Activated CD4-positive, alpha-beta T cell treated with anti-CD3 and anti-CD28 coated beads, Interleukin-2, Interleukin-4, amounts not matched to agents 100 ng/mL and 50 ng/mL, durations not matched to agents 16 hours and 8 hours (primary cell): ENCODE measurements at regions not wholly inside any gene's neighbourhood (a gene's known extent, or its start where the extent isn't known, plus 50 kb on each side); places are given as distances from the start of the nearest gene placed in this dataset.

ENCODE experiments used
- DNase-seq: peaks from one replicate; pipeline ENCODE4 v3.0.0-alpha.2; 2020; ENCODE audit warnings: low spot score

- no peak for DNase-seq
Observed at GRCh38 chr7:8937204-8937603, 503.8 kb downstream of the NXPH1 start.

- no peak for DNase-seq
Observed at GRCh38 chr7:8938044-8938805, 504.8 kb downstream of the NXPH1 start.

- DNase-seq: no peak
Observed at GRCh38 chr7:8939446-8939845, 506.0 kb downstream of the NXPH1 start.

DNA sequence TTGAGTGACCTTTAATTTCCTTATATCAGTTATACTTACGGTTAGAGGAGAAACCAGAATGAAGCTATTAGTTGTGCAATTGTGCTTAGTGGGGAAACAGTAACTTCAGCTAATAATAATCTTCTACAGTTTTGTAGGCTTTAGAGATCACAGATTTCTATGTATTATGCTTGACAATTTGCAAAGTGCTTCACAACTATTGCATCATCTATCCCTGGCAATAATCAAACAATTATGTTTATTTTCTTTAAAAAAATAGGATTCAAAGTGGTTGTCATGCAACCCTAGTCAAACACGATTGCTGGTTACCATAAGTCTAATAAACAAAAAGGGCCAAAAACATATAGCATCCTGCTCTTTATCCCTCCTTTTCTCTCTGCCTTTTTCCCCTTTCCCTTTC is 530.3 kb downstream of the NXPH1 start:
- no peak for DNase-seq

GRCh38 chr7:8965177-8965576 is 531.8 kb downstream of the NXPH1 start:
- no peak for DNase-seq

- no peak for DNase-seq
Observed at GRCh38 chr7:8973601-8974000, 540.2 kb downstream of the NXPH1 start.

DNA sequence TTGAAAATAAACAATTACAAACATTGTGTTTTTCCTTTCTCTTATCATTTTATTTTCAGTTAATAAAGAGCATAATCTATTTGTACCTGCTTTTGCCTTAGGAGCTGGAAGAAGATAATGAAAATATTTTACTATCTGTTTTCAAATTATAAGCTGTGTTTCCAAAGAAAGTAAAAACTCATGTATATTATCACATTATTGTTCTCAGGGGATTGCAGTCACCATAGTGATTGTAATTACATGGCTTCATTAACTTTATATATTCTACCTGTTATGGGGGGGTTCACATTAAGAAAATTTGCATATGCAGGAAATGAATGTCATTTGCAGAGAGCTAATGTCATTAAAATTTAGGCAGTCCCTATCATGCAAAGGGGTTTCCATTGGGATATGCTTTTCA is 542.3 kb downstream of the NXPH1 start:
- DNase-seq: no peak

DNA sequence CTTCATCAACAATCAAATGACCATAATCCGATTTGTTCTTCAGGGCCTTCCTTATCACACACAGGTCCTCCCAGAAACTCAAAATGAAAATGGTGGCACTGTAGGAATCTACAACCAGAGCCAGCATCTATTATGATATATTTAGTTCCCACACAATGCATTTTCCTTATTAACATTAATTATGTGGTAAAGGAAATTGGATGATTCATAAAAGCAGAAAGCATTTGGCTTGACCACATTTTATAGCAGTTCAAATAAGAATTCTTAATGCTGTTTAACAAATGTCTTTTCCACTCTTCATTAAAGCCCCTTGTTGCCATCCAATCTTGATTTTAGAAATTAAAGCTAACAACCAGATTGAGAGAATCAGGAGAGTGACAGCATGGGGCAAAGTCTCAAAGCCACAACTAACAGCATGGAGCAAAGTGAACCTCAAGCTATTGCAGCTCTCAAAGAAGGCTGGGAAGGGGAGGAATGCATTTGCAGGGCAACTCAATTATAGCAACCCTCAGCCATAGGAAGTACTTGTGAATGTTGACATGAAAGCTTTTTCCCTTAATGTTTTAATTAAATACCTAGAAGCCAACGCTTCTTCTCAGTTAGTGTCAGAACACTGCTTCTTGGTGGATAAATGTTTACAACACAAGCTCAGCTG is 549.1 kb downstream of the NXPH1 start:
- DNase-seq: no peak

DNA sequence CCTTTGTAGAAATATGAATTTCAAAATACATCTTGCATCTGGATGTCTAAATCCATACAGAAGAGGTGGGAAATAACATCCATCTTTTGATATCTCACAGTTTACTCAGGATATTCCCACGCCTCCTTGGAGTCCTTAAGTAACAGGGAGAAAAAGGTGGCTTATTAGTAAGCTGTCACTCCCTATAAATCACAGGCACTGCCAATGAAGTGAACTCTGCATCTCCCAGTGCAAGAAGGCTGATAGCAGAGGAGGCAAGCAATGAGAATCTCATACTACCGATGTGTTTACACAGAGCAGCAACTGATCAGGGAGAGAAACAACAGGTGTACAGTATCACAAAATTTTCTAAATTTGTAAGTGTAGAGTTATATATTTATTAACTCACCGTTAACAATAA is 551.8 kb downstream of the NXPH1 start:
- no peak for DNase-seq

- no peak for DNase-seq
Observed at GRCh38 chr7:8988267-8988666, 554.9 kb downstream of the NXPH1 start.

DNA sequence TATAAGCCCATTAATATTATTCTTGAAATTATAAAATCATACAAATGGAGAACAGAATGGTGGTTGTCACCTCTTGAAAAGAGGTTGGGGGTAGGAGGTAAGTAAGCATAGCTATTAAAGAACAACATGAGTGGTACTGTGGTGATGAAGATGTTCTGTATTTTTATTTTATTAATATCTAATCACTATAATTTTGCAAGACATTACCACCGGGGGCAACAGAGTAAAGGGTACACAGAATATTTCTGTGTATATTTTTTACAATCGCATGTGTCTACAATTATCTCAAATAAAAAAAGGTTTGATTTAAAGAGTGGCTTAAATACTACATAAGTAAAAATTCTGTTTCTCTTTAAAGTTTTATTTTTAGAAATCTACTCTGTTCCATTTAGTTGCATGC is 557.8 kb downstream of the NXPH1 start:
- no peak for DNase-seq

GRCh38 chr7:8998762-8999161 is 565.4 kb downstream of the NXPH1 start:
- DNase-seq: no peak

DNA sequence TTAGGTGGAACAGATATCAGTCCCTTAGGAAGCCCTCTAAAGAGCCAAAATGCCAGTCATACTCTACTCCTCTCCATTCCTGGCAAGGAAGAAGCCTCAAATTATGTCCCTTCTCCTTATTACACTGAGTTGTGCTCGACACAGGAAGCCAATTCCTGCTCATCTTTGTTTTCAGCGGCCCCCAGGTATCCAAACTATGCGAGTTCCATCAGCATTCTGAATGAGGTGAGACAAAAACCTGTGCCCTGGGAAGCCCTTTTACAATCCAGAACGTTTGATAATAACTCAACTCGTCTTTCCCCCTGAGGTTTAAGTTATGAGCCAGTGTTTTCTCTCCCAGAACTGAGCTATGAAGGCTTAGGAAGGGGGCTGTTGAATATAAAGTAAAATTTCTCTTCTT is 580.5 kb downstream of the NXPH1 start:
- DNase-seq: no peak

DNA sequence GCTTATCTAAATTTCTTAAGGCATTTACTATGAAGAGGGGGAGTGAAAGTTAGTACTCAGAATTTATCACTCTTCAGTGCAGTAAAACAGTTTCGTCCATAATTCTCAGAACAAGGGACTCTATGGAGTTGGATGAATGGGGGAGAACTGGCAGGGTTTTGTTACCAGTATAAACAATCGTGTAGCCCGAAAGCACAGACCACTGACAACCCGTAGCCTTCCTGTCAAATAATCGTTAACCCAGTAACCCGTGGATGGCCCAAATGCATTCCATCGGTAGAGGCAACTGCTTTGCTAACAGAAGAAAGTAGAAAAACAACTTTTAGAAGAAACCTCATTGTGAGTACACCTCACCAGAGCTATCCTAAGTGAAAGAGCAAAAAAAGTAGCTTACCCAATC is 583.9 kb downstream of the NXPH1 start:
- no peak for DNase-seq

DNA sequence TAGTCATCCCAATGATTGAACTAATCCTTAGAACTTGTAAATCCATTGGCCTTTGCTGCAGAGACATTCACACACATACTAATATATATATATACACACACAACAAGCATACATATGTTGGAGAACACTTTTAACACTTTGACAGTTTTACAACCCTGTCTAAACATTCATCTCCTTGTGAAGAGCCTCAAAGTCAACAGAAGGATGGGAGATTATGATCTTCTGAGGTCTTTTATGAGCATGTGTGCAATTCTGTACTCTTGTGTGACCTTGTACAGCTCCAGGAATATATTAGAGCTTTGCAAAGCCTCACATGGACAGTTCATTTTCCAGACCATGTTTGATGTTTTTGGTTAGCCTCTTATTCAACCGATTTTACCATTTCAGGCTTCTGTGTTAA is 589.0 kb downstream of the NXPH1 start:
- DNase-seq: no peak

- no peak for DNase-seq
Observed at GRCh38 chr7:9023675-9024294, 590.4 kb downstream of the NXPH1 start.

GRCh38 chr7:9026121-9026520 is 592.7 kb downstream of the NXPH1 start:
- DNase-seq: no peak

GRCh38 chr7:9028012-9028411 is 594.6 kb downstream of the NXPH1 start:
- DNase-seq: no peak

- DNase-seq: no peak
Observed at GRCh38 chr7:9029681-9030530, 596.5 kb downstream of the NXPH1 start.

DNA sequence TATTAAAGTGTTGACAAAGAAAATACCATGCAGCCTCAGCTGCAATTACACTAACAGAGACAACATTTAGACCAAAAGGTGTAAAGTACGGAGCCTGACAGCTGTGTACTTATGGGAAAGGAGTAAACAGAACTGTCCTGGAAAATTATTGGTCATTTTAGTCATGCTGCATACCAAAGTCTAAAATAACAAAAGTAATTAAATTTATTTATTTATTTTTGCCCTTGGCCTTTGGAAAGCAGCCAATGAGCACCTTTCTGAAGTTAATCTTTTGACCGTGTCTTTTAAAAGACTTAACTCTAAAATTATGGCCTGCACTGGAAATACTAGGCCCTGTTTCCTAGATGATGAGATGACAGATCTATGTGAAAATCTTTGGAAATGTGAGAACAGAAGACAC is 597.6 kb downstream of the NXPH1 start:
- DNase-seq: no peak

GRCh38 chr7:9031386-9031785 is 598.0 kb downstream of the NXPH1 start:
- no peak for DNase-seq

GRCh38 chr7:9036080-9036479 is 602.7 kb downstream of the NXPH1 start:
- DNase-seq: no peak
